GM19455 (cell line): ENCODE measurements at regions not wholly inside any gene's neighbourhood (a gene's known extent, or its start where the extent isn't known, plus 50 kb on each side); places are given as distances from the start of the nearest gene placed in this dataset.
A peak's percentile ranks its signal among the peaks of the same experiment; 100 is the strongest.
"Not testable (repeated sequence)": the region's sequence is repeated elsewhere in the genome, so short reads cannot be mapped to it uniquely, and the experiment has no call there.

ENCODE experiments used
- ATAC-seq: cut with Tn5 transposase; IDR thresholded peaks from one replicate; pipeline ENCODE4 v1.9.1; 2021; ENCODE audit not compliant: unreplicated experiment

- no peak for ATAC-seq
These were observed 188.3 kb downstream of the MIB1 start for GRCh38 chr18:21928925-21929324.

GRCh38 chr18:21930177-21930576, 189.6 kb downstream of the MIB1 start:
- ATAC-seq = no peak

- no peak for ATAC-seq
These were observed 193.6 kb downstream of the MIB1 start for GRCh38 chr18:21933931-21934765.

GRCh38 chr18:21934766-21935015, 194.1 kb downstream of the MIB1 start:
- no peak for ATAC-seq

- ATAC-seq = no peak
These were observed 202.9 kb downstream of the MIB1 start for GRCh38 chr18:21943456-21943855.

- ATAC-seq = no peak
These were observed 208.9 kb downstream of the MIB1 start for GRCh38 chr18:21949326-21950015.

GRCh38 chr18:21955757-21956652, 213.4 kb upstream of the GATA6 start:
- peak; percentile 94 for ATAC-seq

GRCh38 chr18:21958263-21958662, 211.1 kb upstream of the GATA6 start:
- no peak for ATAC-seq

- no peak for ATAC-seq
These were observed 210.5 kb upstream of the GATA6 start for GRCh38 chr18:21958707-21959450.

GRCh38 chr18:21960189-21960588, 209.2 kb upstream of the GATA6 start:
- no peak for ATAC-seq

GRCh38 chr18:21963336-21963735, 206.1 kb upstream of the GATA6 start:
- no peak for ATAC-seq

- no peak for ATAC-seq
These were observed 201.1 kb upstream of the GATA6 start for GRCh38 chr18:21968338-21968737.

- ATAC-seq = no peak
These were observed 197.1 kb upstream of the GATA6 start for GRCh38 chr18:21972281-21972680.

GRCh38 chr18:21975954-21976353, 193.4 kb upstream of the GATA6 start:
- ATAC-seq = not testable (repeated sequence)

GRCh38 chr18:21978546-21979170, 190.7 kb upstream of the GATA6 start:
- ATAC-seq = no peak

GRCh38 chr18:21979171-21979560, 190.2 kb upstream of the GATA6 start:
- no peak for ATAC-seq

- ATAC-seq = no peak
These were observed 189.6 kb upstream of the GATA6 start for GRCh38 chr18:21979759-21980158.

GRCh38 chr18:21980744-21981143, 188.6 kb upstream of the GATA6 start:
- no peak for ATAC-seq

- not testable (repeated sequence) for ATAC-seq
These were observed 187.9 kb upstream of the GATA6 start for GRCh38 chr18:21981489-21981888.

GRCh38 chr18:21991081-21991534, 178.3 kb upstream of the GATA6 start:
- ATAC-seq = no peak
